LNCaP clone FGC (cell line): ENCODE measurements at regions not wholly inside any gene's neighbourhood (a gene's known extent, or its start where the extent isn't known, plus 50 kb on each side); places are given as distances from the start of the nearest gene placed in this dataset.
A peak's percentile ranks its signal among the peaks of the same experiment; 100 is the strongest.

Source experiments
- DNase-seq: peaks from one replicate; pipeline ENCODE4 v3.0.0-alpha.2; 2011; ENCODE audit warnings: low read depth
- H3K4me3 ChIP-seq: 2 replicates; pipeline ENCODE4 v1.5.1; 2011; ENCODE audit warnings: mild to moderate bottlenecking, low read depth, low read length, control low read depth
- TF ChIP-seq, protein P1 (sequence below): IDR thresholded peaks from 2 replicates; pipeline ENCODE4 v1.5.1; 2012; ENCODE audit warnings: mild to moderate bottlenecking; ENCODE audit not compliant: control insufficient read depth, insufficient read depth; ENCODE audit errors: extremely low read depth

DNA sequence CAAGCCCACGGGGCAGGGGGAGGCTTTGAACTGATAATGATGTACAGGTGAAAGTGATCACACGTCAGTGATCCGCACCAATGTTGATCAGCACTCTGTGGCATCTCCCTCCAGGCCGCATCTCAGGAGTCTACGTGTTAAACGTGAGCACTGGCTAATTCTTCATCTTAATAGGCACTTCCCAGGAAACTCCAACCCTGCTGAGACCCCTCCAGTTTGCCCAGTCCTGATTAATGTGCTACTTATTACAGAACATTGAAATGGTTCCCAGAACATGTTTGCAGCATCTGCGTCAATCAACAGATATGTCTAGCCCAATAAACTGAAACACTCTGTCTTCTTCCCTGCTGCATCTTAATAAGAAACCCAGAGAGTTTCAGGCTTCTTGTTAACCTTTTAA is 298.4 kb downstream of the DEPDC1B start:
- TF ChIP-seq, protein P1, sequence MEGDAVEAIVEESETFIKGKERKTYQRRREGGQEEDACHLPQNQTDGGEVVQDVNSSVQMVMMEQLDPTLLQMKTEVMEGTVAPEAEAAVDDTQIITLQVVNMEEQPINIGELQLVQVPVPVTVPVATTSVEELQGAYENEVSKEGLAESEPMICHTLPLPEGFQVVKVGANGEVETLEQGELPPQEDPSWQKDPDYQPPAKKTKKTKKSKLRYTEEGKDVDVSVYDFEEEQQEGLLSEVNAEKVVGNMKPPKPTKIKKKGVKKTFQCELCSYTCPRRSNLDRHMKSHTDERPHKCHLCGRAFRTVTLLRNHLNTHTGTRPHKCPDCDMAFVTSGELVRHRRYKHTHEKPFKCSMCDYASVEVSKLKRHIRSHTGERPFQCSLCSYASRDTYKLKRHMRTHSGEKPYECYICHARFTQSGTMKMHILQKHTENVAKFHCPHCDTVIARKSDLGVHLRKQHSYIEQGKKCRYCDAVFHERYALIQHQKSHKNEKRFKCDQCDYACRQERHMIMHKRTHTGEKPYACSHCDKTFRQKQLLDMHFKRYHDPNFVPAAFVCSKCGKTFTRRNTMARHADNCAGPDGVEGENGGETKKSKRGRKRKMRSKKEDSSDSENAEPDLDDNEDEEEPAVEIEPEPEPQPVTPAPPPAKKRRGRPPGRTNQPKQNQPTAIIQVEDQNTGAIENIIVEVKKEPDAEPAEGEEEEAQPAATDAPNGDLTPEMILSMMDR: no peak
- no peak overlapping the region for H3K4me3 ChIP-seq

DNA sequence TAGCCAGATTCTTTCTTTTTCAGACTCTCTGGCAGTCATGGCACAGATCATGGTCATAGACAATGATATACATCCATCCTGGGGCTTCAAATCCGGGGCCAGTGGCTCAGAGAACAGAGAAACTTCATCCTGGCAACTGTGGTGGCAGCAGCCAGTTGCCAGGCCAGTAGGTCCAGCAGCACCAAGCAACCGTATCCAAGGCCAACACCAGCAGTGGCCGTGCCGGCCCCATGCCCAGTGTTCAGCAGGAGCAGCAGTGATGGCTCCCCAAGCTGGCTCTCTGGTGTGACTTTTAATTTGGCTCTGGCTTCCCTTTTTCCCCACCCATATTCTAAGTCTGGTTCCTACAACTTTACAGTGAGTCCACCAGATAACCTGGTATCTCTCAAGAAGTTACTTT is 300.5 kb downstream of the DEPDC1B start:
- TF ChIP-seq, protein P1: no peak
- DNase-seq: no peak
- no peak overlapping the region for H3K4me3 ChIP-seq

More for the DNA sequence above, 298.4 kb downstream of the DEPDC1B start:
- DNase-seq: no peak

DNA sequence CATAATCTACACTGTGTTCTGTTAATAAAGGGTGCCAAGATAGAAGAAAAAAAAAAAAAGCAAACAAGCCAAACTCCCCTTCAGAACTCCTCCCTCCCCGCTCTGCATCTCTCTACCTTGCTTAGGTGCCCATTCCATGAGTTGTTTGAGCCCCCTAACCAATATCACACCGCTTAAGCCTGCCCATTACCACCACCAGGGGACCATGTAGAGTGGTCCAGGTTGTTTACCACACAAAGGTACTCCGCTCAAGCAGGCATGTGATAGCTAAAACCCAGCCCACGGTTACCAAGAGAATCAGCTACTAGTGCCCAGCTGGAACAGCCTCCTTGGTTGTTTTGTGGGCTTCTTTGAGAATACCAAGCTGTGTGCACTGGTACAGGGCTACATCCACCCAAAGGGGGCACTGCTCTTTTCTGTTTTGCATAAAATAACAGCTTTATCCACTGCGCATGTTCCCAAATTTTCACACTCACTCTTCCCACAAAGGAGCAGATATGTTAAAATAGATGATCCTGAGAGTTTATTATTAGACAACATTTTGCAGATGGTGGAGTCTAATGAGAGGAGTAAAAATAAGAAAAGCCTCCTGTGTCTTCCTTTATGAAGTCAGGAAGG is 304.1 kb downstream of the DEPDC1B start:
- no peak for DNase-seq
- no peak overlapping the region for H3K4me3 ChIP-seq
- TF ChIP-seq, protein P1: no peak

DNA sequence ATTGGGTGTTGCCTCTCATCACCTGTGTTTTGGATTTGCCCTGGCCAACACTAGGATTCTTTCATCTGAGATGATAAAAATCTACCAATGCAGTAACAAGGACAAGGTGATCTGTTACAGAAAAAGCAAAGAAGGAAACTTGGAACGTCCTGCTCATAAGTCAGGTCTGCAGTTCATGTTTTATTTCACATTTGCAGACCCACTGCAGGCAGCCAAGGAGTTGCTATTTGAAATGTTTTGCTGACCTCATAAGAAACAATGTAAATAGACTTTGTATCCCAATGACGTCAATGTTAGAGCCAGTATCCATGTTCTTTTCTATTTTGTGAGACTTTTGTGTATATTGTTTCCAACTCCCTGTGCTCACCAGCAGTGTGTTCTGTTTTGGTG is 312.9 kb downstream of the DEPDC1B start:
- DNase-seq: no peak
- TF ChIP-seq, protein P1: no peak
- H3K4me3 ChIP-seq: no peak overlapping the region

DNA sequence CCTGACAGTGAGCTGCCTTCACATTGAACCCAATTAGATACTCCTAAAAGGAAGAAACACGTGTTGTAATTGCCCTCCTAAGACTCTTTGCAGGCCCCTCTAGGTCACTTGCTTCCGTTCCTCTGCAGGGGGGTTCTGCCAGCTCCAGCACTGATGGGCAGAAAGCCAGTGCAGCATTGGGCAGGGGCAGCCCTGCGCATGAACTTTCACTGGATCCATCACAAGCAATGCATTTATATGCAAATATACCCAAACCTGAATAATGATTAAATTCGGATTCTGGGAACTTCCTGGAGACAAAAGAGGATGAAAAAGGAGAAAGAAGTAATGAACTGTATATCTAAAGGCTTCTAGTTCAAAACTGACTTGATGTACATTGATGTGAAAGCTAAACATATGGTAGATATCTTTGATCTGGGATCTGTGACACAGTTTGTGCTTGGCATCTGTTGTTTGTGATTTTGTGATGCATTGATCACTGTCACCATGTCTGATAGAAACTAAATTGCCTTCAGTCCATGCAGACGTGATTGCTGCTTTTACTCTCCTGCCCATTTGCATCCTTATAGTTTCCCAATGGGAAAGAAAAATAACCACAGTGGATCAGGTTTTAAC is 313.4 kb downstream of the DEPDC1B start:
- TF ChIP-seq, protein P1: no peak
- H3K4me3 ChIP-seq: no peak overlapping the region
- DNase-seq: no peak

DNA sequence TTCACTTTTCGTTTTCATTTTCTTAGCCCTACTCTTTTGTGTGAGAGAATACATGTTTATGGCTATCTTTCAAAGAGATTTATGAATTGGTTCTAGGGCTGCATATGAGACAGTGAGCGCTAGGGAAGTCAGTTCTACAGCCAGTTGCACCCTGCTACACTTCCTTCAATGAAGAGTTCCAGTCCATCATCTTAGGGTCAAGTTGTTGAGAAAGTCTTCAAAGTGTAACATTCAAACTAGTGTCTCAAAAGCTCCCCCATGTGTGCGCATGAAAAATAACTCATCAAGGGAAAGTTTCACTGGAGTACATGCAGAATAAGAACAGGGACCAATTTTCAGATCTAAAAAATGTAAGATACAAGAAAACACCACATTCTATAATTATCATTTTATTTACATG is 317.2 kb downstream of the DEPDC1B start:
- DNase-seq: no peak
- TF ChIP-seq, protein P1: peak; percentile 60
- no peak overlapping the region for H3K4me3 ChIP-seq

DNA sequence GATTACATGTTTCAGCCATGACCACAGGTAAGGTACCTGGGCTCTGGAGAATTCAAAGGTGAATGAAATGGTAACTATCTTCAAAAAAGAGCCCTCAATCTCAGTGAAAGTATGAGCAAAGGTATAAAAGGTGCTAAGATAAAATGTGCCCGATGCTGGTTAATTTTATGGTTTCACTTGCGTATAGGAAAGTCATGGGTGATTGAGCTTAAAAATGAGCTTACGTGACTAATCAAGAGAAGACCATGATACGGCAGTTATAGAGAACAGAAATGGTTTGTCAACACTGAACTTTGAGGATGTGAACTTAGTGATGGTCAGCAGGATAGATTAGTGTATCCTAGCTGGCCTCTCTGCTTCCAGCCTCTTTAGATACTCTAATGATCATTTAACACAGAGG is 320.1 kb downstream of the DEPDC1B start:
- no peak for DNase-seq
- H3K4me3 ChIP-seq: no peak overlapping the region
- TF ChIP-seq, protein P1: no peak
